ENCODE measurements at regions not wholly inside any gene's neighbourhood (a gene's known extent, or its start where the extent isn't known, plus 50 kb on each side); places are given as distances from the start of the nearest gene placed in this dataset.

- TF ChIP-seq CTCF (IDR thresholded peaks at IDR 0.05): no peak
- H3K4me3 Mint-ChIP-seq: no peak overlapping the region
Measured at GRCh38 chr11:15333407-15333806, 218.7 kb downstream of the INSC start.

GRCh38 chr11:15334766-15335165 is 220.0 kb downstream of the INSC start:
- intact Hi-C loops (cut with micrococcal nuclease): no loop called here
- Histone ChIP-seq H3K4me1 (ENCODE audit: control insufficient read depth, insufficient read depth, low read length) (no peaks in the 10 kb centered on the region), H3K27ac (ENCODE audit: low read length) (no peak overlapping the region), H3K27me3 (ENCODE audit: control insufficient read depth, insufficient read depth, low read length) (no peaks in the 10 kb centered on the region), H3K4me3 (ENCODE audit: low read length) (no peak overlapping the region), H3K36me3 (ENCODE audit: control insufficient read depth, insufficient read depth, low read length) (no peaks in the 10 kb centered on the region), H3K9me3 (ENCODE audit: control insufficient read depth, insufficient read depth, low read length) (no peaks in the 10 kb centered on the region)
- Mint-ChIP-seq H3K4me1 (no peaks in the 10 kb centered on the region), H3K4me3 (no peak overlapping the region), H3K9me3 (peaks cover 5 to 12% of the 10 kb centered on the region in 2 donors), H3K27me3 (ENCODE audit: low read depth in 2 of 2) (no peaks in the 10 kb centered on the region), H3K36me3 (no peaks in the 10 kb centered on the region), H3K27ac (no peak overlapping the region)
- 74% methylated on average over 3 of the region's 3 CpGs for WGBS (ENCODE audit: insufficient coverage)
- no peak for TF ChIP-seq CTCF (IDR thresholded peaks at IDR 0.05)
- DNase-seq: no peak
- no peak for ATAC-seq

More at GRCh38 chr11:15333407-15333806, 218.7 kb downstream of the INSC start:
- Mint-ChIP-seq H3K9me3 (peaks cover 2 to 10% of the 10 kb centered on the region in 2 donors), H3K27ac (no peak overlapping the region), H3K36me3 (no peaks in the 10 kb centered on the region), H3K27me3 (ENCODE audit: low read depth in 2 of 2) (no peaks in the 10 kb centered on the region), H3K4me1 (no peaks in the 10 kb centered on the region)
- Histone ChIP-seq H3K9me3 (ENCODE audit: control insufficient read depth, insufficient read depth, low read length) (no peaks in the 10 kb centered on the region), H3K4me3 (ENCODE audit: low read length) (no peak overlapping the region), H3K27ac (ENCODE audit: low read length) (no peak overlapping the region), H3K36me3 (ENCODE audit: control insufficient read depth, insufficient read depth, low read length) (no peaks in the 10 kb centered on the region), H3K27me3 (ENCODE audit: control insufficient read depth, insufficient read depth, low read length) (no peaks in the 10 kb centered on the region), H3K4me1 (ENCODE audit: control insufficient read depth, insufficient read depth, low read length) (no peaks in the 10 kb centered on the region)
- DNase-seq (no peak), ATAC-seq (no peak)
- intact Hi-C loops (cut with micrococcal nuclease): no loop called here
- WGBS (ENCODE audit: insufficient coverage): no CpG with 5 or more reads among the region's 1 CpG

GRCh38 chr11:15336021-15336420 is 221.3 kb downstream of the INSC start:
- Histone ChIP-seq H3K27ac (ENCODE audit: low read length) (no peak overlapping the region), H3K4me1 (ENCODE audit: control insufficient read depth, insufficient read depth, low read length) (no peaks in the 10 kb centered on the region), H3K36me3 (ENCODE audit: control insufficient read depth, insufficient read depth, low read length) (no peaks in the 10 kb centered on the region), H3K9me3 (ENCODE audit: control insufficient read depth, insufficient read depth, low read length) (no peaks in the 10 kb centered on the region), H3K4me3 (ENCODE audit: low read length) (no peak overlapping the region), H3K27me3 (ENCODE audit: control insufficient read depth, insufficient read depth, low read length) (no peaks in the 10 kb centered on the region)
- Mint-ChIP-seq H3K9me3 (peaks cover 5 to 12% of the 10 kb centered on the region in 2 donors), H3K27me3 (ENCODE audit: low read depth in 2 of 2) (no peaks in the 10 kb centered on the region), H3K4me3 (no peak overlapping the region), H3K27ac (no peak overlapping the region), H3K36me3 (peaks cover 11% of the 10 kb centered on the region), H3K4me1 (no peaks in the 10 kb centered on the region)
- intact Hi-C loops (cut with micrococcal nuclease): no loop called here
- DNase-seq (no peak), ATAC-seq (no peak)
- WGBS (ENCODE audit: insufficient coverage): 54% methylated on average over 3 of the region's 3 CpGs
- no peak for TF ChIP-seq CTCF (IDR thresholded peaks at IDR 0.05)

- ATAC-seq (no peak), DNase-seq (no peak)
- Histone ChIP-seq H3K4me3 (ENCODE audit: low read length) (no peak overlapping the region), H3K36me3 (ENCODE audit: control insufficient read depth, insufficient read depth, low read length) (no peaks in the 10 kb centered on the region), H3K27ac (ENCODE audit: low read length) (no peak overlapping the region), H3K4me1 (ENCODE audit: control insufficient read depth, insufficient read depth, low read length) (no peaks in the 10 kb centered on the region), H3K27me3 (ENCODE audit: control insufficient read depth, insufficient read depth, low read length) (no peaks in the 10 kb centered on the region), H3K9me3 (ENCODE audit: control insufficient read depth, insufficient read depth, low read length) (no peaks in the 10 kb centered on the region)
- WGBS (ENCODE audit: insufficient coverage): no CpG with 5 or more reads among the region's 1 CpG
- no peak overlapping the region for H3K4me3 Mint-ChIP-seq
- no peak overlapping the region for H3K27ac Mint-ChIP-seq
- peaks cover 5 to 15% of the 10 kb centered on the region in 2 donors for H3K9me3 Mint-ChIP-seq
- H3K4me1 Mint-ChIP-seq: no peaks in the 10 kb centered on the region
- no peaks in the 10 kb centered on the region for H3K27me3 Mint-ChIP-seq (ENCODE audit: low read depth in 2 of 2)
- peaks cover 11% of the 10 kb centered on the region for H3K36me3 Mint-ChIP-seq
- no peak for TF ChIP-seq CTCF (IDR thresholded peaks at IDR 0.05)
- intact Hi-C loops (cut with micrococcal nuclease): no loop called here
Measured at GRCh38 chr11:15339302-15339701, 224.6 kb downstream of the INSC start.

Data from natural killer cell (primary cell).